ENCODE measurements at regions not wholly inside any gene's neighbourhood (a gene's known extent, or its start where the extent isn't known, plus 50 kb on each side); places are given as distances from the start of the nearest gene placed in this dataset.

DNA sequence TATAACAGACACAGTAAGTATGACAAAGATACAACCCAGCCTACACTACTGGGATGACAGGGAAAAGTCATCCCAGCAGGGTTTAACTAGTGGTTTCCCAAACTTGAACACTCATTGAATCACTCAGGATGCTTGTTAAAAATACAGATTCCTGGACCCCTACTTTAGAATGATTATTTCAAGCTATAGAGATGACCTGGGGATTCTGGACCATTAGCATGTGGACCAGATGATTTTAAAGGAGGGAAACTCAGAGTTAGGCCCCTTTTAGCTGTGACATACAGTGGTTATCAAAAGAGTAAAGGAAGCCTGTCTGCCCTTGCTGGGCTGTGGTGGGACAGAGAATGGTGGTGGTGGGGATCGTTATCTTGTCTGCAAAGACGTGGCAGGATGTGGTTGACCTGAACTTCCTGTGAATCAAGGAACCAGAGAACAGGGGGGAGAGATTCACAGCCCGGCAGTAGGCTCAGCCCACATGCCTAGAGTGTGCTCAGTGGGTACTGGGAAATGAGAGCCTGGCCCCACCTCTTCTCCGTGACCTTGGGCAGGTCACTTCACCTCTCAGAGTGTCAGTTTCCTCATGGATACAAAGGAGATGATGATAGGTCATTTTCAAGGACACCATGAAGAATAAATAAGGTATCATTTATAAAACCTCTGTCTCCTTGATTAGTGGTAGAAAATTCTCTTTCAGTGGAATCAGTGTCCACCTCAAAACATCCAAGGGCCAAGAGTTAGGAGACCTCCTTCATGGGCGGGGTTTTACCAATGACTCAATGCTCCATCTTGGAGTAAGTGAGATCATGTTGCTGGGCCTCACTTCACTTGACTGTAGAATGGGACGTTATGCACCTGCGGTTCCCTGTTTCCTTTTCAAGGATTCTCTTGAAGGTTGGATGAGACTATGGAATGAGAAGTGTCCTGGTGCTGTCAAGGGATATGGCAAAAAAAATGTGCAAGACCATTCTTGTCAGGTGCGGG, 306.5 kb downstream of the RPLP1 start:
- TF ChIP-seq EP300 (IDR thresholded peaks at IDR 0.05; ENCODE audit: borderline replicate concordance) (no peak), RAD21 (IDR thresholded peaks at IDR 0.05; ENCODE audit: low read depth) (no peak), NFIC (IDR thresholded peaks at IDR 0.05) (no peak), TAF1 (IDR thresholded peaks at IDR 0.05; ENCODE audit: low read depth) (no peak)
- TF ChIP-seq, protein P1, sequence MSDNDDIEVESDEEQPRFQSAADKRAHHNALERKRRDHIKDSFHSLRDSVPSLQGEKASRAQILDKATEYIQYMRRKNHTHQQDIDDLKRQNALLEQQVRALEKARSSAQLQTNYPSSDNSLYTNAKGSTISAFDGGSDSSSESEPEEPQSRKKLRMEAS (IDR thresholded peaks at IDR 0.05) = no peak
- TF ChIP-seq, protein P2, sequence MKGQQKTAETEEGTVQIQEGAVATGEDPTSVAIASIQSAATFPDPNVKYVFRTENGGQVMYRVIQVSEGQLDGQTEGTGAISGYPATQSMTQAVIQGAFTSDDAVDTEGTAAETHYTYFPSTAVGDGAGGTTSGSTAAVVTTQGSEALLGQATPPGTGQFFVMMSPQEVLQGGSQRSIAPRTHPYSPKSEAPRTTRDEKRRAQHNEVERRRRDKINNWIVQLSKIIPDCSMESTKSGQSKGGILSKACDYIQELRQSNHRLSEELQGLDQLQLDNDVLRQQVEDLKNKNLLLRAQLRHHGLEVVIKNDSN (IDR thresholded peaks at IDR 0.05) = no peak
- TF ChIP-seq, protein P3, sequence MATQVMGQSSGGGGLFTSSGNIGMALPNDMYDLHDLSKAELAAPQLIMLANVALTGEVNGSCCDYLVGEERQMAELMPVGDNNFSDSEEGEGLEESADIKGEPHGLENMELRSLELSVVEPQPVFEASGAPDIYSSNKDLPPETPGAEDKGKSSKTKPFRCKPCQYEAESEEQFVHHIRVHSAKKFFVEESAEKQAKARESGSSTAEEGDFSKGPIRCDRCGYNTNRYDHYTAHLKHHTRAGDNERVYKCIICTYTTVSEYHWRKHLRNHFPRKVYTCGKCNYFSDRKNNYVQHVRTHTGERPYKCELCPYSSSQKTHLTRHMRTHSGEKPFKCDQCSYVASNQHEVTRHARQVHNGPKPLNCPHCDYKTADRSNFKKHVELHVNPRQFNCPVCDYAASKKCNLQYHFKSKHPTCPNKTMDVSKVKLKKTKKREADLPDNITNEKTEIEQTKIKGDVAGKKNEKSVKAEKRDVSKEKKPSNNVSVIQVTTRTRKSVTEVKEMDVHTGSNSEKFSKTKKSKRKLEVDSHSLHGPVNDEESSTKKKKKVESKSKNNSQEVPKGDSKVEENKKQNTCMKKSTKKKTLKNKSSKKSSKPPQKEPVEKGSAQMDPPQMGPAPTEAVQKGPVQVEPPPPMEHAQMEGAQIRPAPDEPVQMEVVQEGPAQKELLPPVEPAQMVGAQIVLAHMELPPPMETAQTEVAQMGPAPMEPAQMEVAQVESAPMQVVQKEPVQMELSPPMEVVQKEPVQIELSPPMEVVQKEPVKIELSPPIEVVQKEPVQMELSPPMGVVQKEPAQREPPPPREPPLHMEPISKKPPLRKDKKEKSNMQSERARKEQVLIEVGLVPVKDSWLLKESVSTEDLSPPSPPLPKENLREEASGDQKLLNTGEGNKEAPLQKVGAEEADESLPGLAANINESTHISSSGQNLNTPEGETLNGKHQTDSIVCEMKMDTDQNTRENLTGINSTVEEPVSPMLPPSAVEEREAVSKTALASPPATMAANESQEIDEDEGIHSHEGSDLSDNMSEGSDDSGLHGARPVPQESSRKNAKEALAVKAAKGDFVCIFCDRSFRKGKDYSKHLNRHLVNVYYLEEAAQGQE (IDR thresholded peaks at IDR 0.05; ENCODE audit: low read depth) = no peak

Data from Ishikawa (cell line).